Left renal cortex interstitium (tissue), 4 donors: ENCODE measurements at regions not wholly inside any gene's neighbourhood (a gene's known extent, or its start where the extent isn't known, plus 50 kb on each side); places are given as distances from the start of the nearest gene placed in this dataset.
A peak's percentile ranks its signal among the peaks of the same experiment; 100 is the strongest.
"Not testable (repeated sequence)": the region's sequence is repeated elsewhere in the genome, so short reads cannot be mapped to it uniquely, and the experiment has no call there.

Experiments used
- DNase-seq, 4 donors: peaks; one replicate each; pipeline ENCODE4 v3.0.0-alpha.2; 2013; ENCODE audit warnings: low read depth in 4 of 4, low spot score in 2 of 4, missing footprints in 1 of 4

GRCh38 chr6:96743496-96743895 lies 93.8 kb downstream of the GPR63 start:
- no peak for DNase-seq

GRCh38 chr6:96742702-96743101 lies 94.6 kb downstream of the GPR63 start:
- DNase-seq = no peak

GRCh38 chr6:96735332-96735731 lies 101.9 kb downstream of the GPR63 start:
- DNase-seq = no peak

- no peak for DNase-seq
Observed at GRCh38 chr6:96727144-96727543, 110.1 kb downstream of the GPR63 start.

GRCh38 chr6:96725296-96725695 lies 112.0 kb downstream of the GPR63 start:
- DNase-seq = no peak

GRCh38 chr6:96724641-96725040 lies 112.6 kb downstream of the GPR63 start:
- no peak for DNase-seq

- no peak for DNase-seq
Observed at GRCh38 chr6:96723362-96723761, 113.9 kb downstream of the GPR63 start.

- DNase-seq = no peak
Observed at GRCh38 chr6:96721227-96721626, 116.0 kb downstream of the GPR63 start.

- no peak for DNase-seq
Observed at GRCh38 chr6:96716221-96716620, 121.1 kb downstream of the GPR63 start.

- DNase-seq = no peak
Observed at GRCh38 chr6:96715608-96716007, 121.7 kb downstream of the GPR63 start.

- no peak for DNase-seq
Observed at GRCh38 chr6:96704713-96705112, 132.6 kb downstream of the GPR63 start.

GRCh38 chr6:96702626-96703025 lies 134.7 kb downstream of the GPR63 start:
- no peak for DNase-seq

- DNase-seq = no peak
Observed at GRCh38 chr6:96700915-96701314, 136.4 kb downstream of the GPR63 start.

GRCh38 chr6:96694429-96694828 lies 131.5 kb downstream of the FHL5 start:
- not testable (repeated sequence) for DNase-seq

GRCh38 chr6:96687121-96687520 lies 124.2 kb downstream of the FHL5 start:
- no peak for DNase-seq

- DNase-seq = no peak
Observed at GRCh38 chr6:96685702-96686101, 122.8 kb downstream of the FHL5 start.

- no peak for DNase-seq
Observed at GRCh38 chr6:96683819-96684528, 121.0 kb downstream of the FHL5 start.

GRCh38 chr6:96682017-96682416 lies 119.1 kb downstream of the FHL5 start:
- DNase-seq = no peak

GRCh38 chr6:96675597-96675996 lies 112.7 kb downstream of the FHL5 start:
- peak in 2 of 4 donors; percentile 5 to 12 for DNase-seq
